ENCODE measurements at regions not wholly inside any gene's neighbourhood (a gene's known extent, or its start where the extent isn't known, plus 50 kb on each side); places are given as distances from the start of the nearest gene placed in this dataset.
"Not testable (repeated sequence)": the region's sequence is repeated elsewhere in the genome, so short reads cannot be mapped to it uniquely, and the experiment has no call there.

- Mint-ChIP-seq H3K4me1 (ENCODE audit: low read depth in 2 of 2) (no peaks in the 10 kb centered on the region), H3K27me3 (no peaks in the 10 kb centered on the region), H3K4me3 (no peak overlapping the region), H3K36me3 (no peaks in the 10 kb centered on the region), H3K9me3 (peaks cover 7% of the 10 kb centered on the region), H3K27ac (no peak overlapping the region)
- no peak for DNase-seq (ENCODE audit: low spot score)
- ATAC-seq, result no peak
Observed at GRCh38 chr6:103379272-103379671, 1480.4 kb downstream of the HACE1 start.

GRCh38 chr6:103367212-103367611 lies 1492.5 kb downstream of the HACE1 start:
- Mint-ChIP-seq H3K27ac (no peak overlapping the region), H3K4me3 (no peak overlapping the region), H3K36me3 (peaks cover 4% of the 10 kb centered on the region), H3K4me1 (ENCODE audit: low read depth in 2 of 2) (no peaks in the 10 kb centered on the region), H3K9me3 (peaks cover 23% of the 10 kb centered on the region), H3K27me3 (no peaks in the 10 kb centered on the region)
- no peak for ATAC-seq
- no peak for DNase-seq (ENCODE audit: low spot score)

GRCh38 chr6:103356531-103356930 lies 1503.2 kb downstream of the HACE1 start:
- H3K4me1 Mint-ChIP-seq (ENCODE audit: low read depth in 2 of 2), result no peaks in the 10 kb centered on the region
- no peak for ATAC-seq
- no peak overlapping the region for H3K4me3 Mint-ChIP-seq
- H3K36me3 Mint-ChIP-seq, result no peaks in the 10 kb centered on the region
- H3K27ac Mint-ChIP-seq, result no peak overlapping the region
- no peaks in the 10 kb centered on the region for H3K27me3 Mint-ChIP-seq
- DNase-seq (ENCODE audit: low spot score), result no peak
- peaks cover 8% of the 10 kb centered on the region for H3K9me3 Mint-ChIP-seq

GRCh38 chr6:103344554-103345163 lies 1515.1 kb downstream of the HACE1 start:
- Mint-ChIP-seq H3K4me1 (ENCODE audit: low read depth in 2 of 2) (no peaks in the 10 kb centered on the region), H3K9me3 (peaks cover 4% of the 10 kb centered on the region), H3K4me3 (no peak overlapping the region), H3K27ac (no peak overlapping the region), H3K36me3 (no peaks in the 10 kb centered on the region), H3K27me3 (no peaks in the 10 kb centered on the region)
- no peak for ATAC-seq
- DNase-seq (ENCODE audit: low spot score), result no peak

GRCh38 chr6:103335412-103335811 lies 1524.3 kb downstream of the HACE1 start:
- peaks cover 5% of the 10 kb centered on the region for H3K9me3 Mint-ChIP-seq
- DNase-seq (ENCODE audit: low spot score), result no peak

GRCh38 chr6:103326760-103327757 lies 1532.7 kb downstream of the HACE1 start:
- Mint-ChIP-seq H3K27me3 (no peaks in the 10 kb centered on the region), H3K9me3 (peaks cover 4% of the 10 kb centered on the region), H3K36me3 (no peaks in the 10 kb centered on the region), H3K27ac (no peak overlapping the region), H3K4me1 (ENCODE audit: low read depth in 2 of 2) (no peaks in the 10 kb centered on the region), H3K4me3 (no peak overlapping the region)
- DNase-seq (ENCODE audit: low spot score), result no peak
- no peak for ATAC-seq

More at GRCh38 chr6:103335412-103335811, 1524.3 kb downstream of the HACE1 start:
- Mint-ChIP-seq H3K27me3 (no peaks in the 10 kb centered on the region), H3K27ac (no peak overlapping the region), H3K4me3 (no peak overlapping the region), H3K36me3 (no peaks in the 10 kb centered on the region), H3K4me1 (ENCODE audit: low read depth in 2 of 2) (no peaks in the 10 kb centered on the region)
- no peak for ATAC-seq

GRCh38 chr6:103313432-103313831 lies 1546.3 kb downstream of the HACE1 start:
- peaks cover 24% of the 10 kb centered on the region for H3K9me3 Mint-ChIP-seq
- ATAC-seq (no peak), DNase-seq (ENCODE audit: low spot score) (no peak)
- H3K27me3 Mint-ChIP-seq, result no peaks in the 10 kb centered on the region
- H3K4me1 Mint-ChIP-seq (ENCODE audit: low read depth in 2 of 2), result no peaks in the 10 kb centered on the region
- peaks cover 12% of the 10 kb centered on the region for H3K36me3 Mint-ChIP-seq
- no peak overlapping the region for H3K4me3 Mint-ChIP-seq
- H3K27ac Mint-ChIP-seq, result no peak overlapping the region

GRCh38 chr6:103294376-103294775 lies 1565.3 kb downstream of the HACE1 start:
- not testable (repeated sequence) for ATAC-seq; H3K27ac Mint-ChIP-seq; H3K27me3 Mint-ChIP-seq; H3K4me1 Mint-ChIP-seq (ENCODE audit: low read depth in 2 of 2); DNase-seq (ENCODE audit: low spot score); H3K36me3 Mint-ChIP-seq; H3K4me3 Mint-ChIP-seq
- H3K9me3 Mint-ChIP-seq, result peaks cover 16% of the 10 kb centered on the region

GRCh38 chr6:103284835-103285234 lies 1574.9 kb downstream of the HACE1 start:
- H3K4me3 Mint-ChIP-seq, result no peak overlapping the region
- H3K27me3 Mint-ChIP-seq, result no peaks in the 10 kb centered on the region
- H3K9me3 Mint-ChIP-seq, result peaks cover 10% of the 10 kb centered on the region
- ATAC-seq (no peak), DNase-seq (ENCODE audit: low spot score) (no peak)
- no peak overlapping the region for H3K27ac Mint-ChIP-seq
- H3K36me3 Mint-ChIP-seq, result no peaks in the 10 kb centered on the region
- H3K4me1 Mint-ChIP-seq (ENCODE audit: low read depth in 2 of 2), result no peaks in the 10 kb centered on the region

- Mint-ChIP-seq H3K36me3 (no peaks in the 10 kb centered on the region), H3K27ac (no peak overlapping the region), H3K4me3 (no peak overlapping the region), H3K27me3 (no peaks in the 10 kb centered on the region), H3K4me1 (ENCODE audit: low read depth in 2 of 2) (no peaks in the 10 kb centered on the region), H3K9me3 (peaks cover 9% of the 10 kb centered on the region)
- DNase-seq (ENCODE audit: low spot score), result no peak
- no peak for ATAC-seq
Observed at GRCh38 chr6:103280417-103280816, 1579.3 kb downstream of the HACE1 start.

- Mint-ChIP-seq H3K36me3 (no peaks in the 10 kb centered on the region), H3K27me3 (no peaks in the 10 kb centered on the region), H3K27ac (no peak overlapping the region), H3K4me1 (ENCODE audit: low read depth in 2 of 2) (no peaks in the 10 kb centered on the region), H3K9me3 (peaks cover 7% of the 10 kb centered on the region), H3K4me3 (no peak overlapping the region)
- ATAC-seq, result no peak
- no peak for DNase-seq (ENCODE audit: low spot score)
Observed at GRCh38 chr6:103277936-103278335, 1581.8 kb downstream of the HACE1 start.

GRCh38 chr6:103273048-103273447 lies 1586.7 kb downstream of the HACE1 start:
- DNase-seq (ENCODE audit: low spot score), result no peak

GRCh38 chr6:103269581-103269980 lies 1590.1 kb downstream of the HACE1 start:
- no peaks in the 10 kb centered on the region for H3K4me1 Mint-ChIP-seq (ENCODE audit: low read depth in 2 of 2)

More at GRCh38 chr6:103273048-103273447, 1586.7 kb downstream of the HACE1 start:
- Mint-ChIP-seq H3K36me3 (no peaks in the 10 kb centered on the region), H3K4me1 (ENCODE audit: low read depth in 2 of 2) (no peaks in the 10 kb centered on the region), H3K27me3 (no peaks in the 10 kb centered on the region), H3K27ac (no peak overlapping the region), H3K9me3 (no peaks in the 10 kb centered on the region), H3K4me3 (no peak overlapping the region)
- ATAC-seq, result no peak

GRCh38 chr6:103268335-103268734 lies 1591.4 kb downstream of the HACE1 start:
- no peak for DNase-seq (ENCODE audit: low spot score)
- Mint-ChIP-seq H3K36me3 (peaks cover 6% of the 10 kb centered on the region), H3K27ac (no peak overlapping the region), H3K27me3 (no peaks in the 10 kb centered on the region), H3K4me1 (ENCODE audit: low read depth in 2 of 2) (no peaks in the 10 kb centered on the region), H3K9me3 (peaks cover 3% of the 10 kb centered on the region), H3K4me3 (no peak overlapping the region)
- ATAC-seq, result no peak

More at GRCh38 chr6:103269581-103269980, 1590.1 kb downstream of the HACE1 start:
- Mint-ChIP-seq H3K27ac (no peak overlapping the region), H3K9me3 (peaks cover 3% of the 10 kb centered on the region), H3K4me3 (no peak overlapping the region), H3K27me3 (no peaks in the 10 kb centered on the region), H3K36me3 (peaks cover 6% of the 10 kb centered on the region)
- no peak for DNase-seq (ENCODE audit: low spot score)
- no peak for ATAC-seq

All from natural killer cell treated with Interleukin-12 subunit alpha and Interleukin-12 subunit beta and Interleukin-15 and Interleukin-18, amount 100 ng/mL, for 72 hours (primary cell).